WTC11 (cell line): ENCODE measurements at regions not wholly inside any gene's neighbourhood (a gene's known extent, or its start where the extent isn't known, plus 50 kb on each side); places are given as distances from the start of the nearest gene placed in this dataset.

Experiments
- ATAC-seq: fragments of 200-7000 bp; cut with Tn5 transposase; 2 replicates; pipeline ENCODE4 v1.10.0; 2021; ENCODE audit warnings: mild to moderate bottlenecking, moderate library complexity
- CTCF ChIA-PET: fragments of 300-600 bp; sonication (Branson Sonifier 250); formaldehyde crosslinking; loops from one replicate; lab custom pipeline; 2021; ENCODE audit warnings: antibody characterized with exemption; lab: Charles Lee
- POLR2A ChIA-PET: fragments of 350-600 bp; sonication (Branson Sonifier 250); formaldehyde crosslinking; loops from one replicate; lab custom pipeline; 2021; ENCODE audit warnings: antibody characterized with exemption; lab: Charles Lee
- DNase-seq: peaks from one replicate; pipeline ENCODE4 v3.0.0; 2021; ENCODE audit warnings: low spot score
- H3K27ac Mint-ChIP-seq: 2 replicates; pipeline ENCODE4 v1.8.0; 2021; ENCODE audit warnings: mixed read lengths
- H3K27me3 Mint-ChIP-seq: 2 replicates; pipeline ENCODE4 v1.8.0; 2021; ENCODE audit warnings: low read depth, mild to moderate bottlenecking, moderate library complexity, mixed read lengths
- H3K36me3 Mint-ChIP-seq: 2 replicates; pipeline ENCODE4 v1.8.0; 2021; ENCODE audit warnings: mixed read lengths
- H3K4me1 Mint-ChIP-seq: 2 replicates; pipeline ENCODE4 v1.8.0; 2022; ENCODE audit warnings: mixed read lengths
- H3K4me3 Mint-ChIP-seq: 2 replicates; pipeline ENCODE4 v1.8.0; 2021; ENCODE audit warnings: mild to moderate bottlenecking, moderate library complexity, mixed read lengths
- H3K9me3 Mint-ChIP-seq: 2 replicates; pipeline ENCODE4 v1.8.0; 2021; ENCODE audit warnings: mixed read lengths
- ERG ChIP-seq: fragments of 250-450 bp; sonication (Bioruptor Pico); IDR thresholded peaks from 2 replicates; pipeline ENCODE4 v1.8.0; 2021; ENCODE audit warnings: mild to moderate bottlenecking
- ETV6 ChIP-seq: sonication (generic); formaldehyde crosslinking; IDR thresholded peaks from 2 replicates; pipeline ENCODE4 v1.8.1; 2022; ENCODE audit warnings: mild to moderate bottlenecking, missing genetic modification reagents
- FOXJ3 ChIP-seq: sonication (generic); formaldehyde crosslinking; IDR thresholded peaks from 2 replicates; pipeline ENCODE4 v1.9.0; 2021; ENCODE audit warnings: missing genetic modification reagents, mild to moderate bottlenecking, borderline replicate concordance
- GABPB1 ChIP-seq: sonication (generic); formaldehyde crosslinking; IDR thresholded peaks from 2 replicates; pipeline ENCODE4 v1.8.1; 2023; ENCODE audit warnings: mild to moderate bottlenecking, missing genetic modification reagents
- IRF2 ChIP-seq: sonication (generic); formaldehyde crosslinking; IDR thresholded peaks from 2 replicates; pipeline ENCODE4 v1.8.0; 2022; ENCODE audit warnings: low read depth, missing genetic modification reagents, borderline replicate concordance
- MYBL2 ChIP-seq: sonication (generic); formaldehyde crosslinking; IDR thresholded peaks from 2 replicates; pipeline ENCODE4 v1.8.1; 2023; ENCODE audit warnings: mild to moderate bottlenecking, moderate library complexity, missing genetic modification reagents
- NR1H2 ChIP-seq: sonication (generic); formaldehyde crosslinking; IDR thresholded peaks from 2 replicates; pipeline ENCODE4 v1.9.0; 2021; ENCODE audit warnings: mild to moderate bottlenecking, moderate library complexity, missing genetic modification reagents
- NR3C1 ChIP-seq: sonication (generic); formaldehyde crosslinking; conservative IDR thresholded peaks from 2 replicates; pipeline ENCODE4 v1.8.1; 2023; ENCODE audit warnings: low read depth, mild to moderate bottlenecking, missing genetic modification reagents
- OVOL2 ChIP-seq: fragments of 250-450 bp; sonication (Bioruptor Pico); IDR thresholded peaks from 2 replicates; pipeline ENCODE4 v1.9.0; 2021; ENCODE audit warnings: mild to moderate bottlenecking, borderline replicate concordance
- PRDM15 ChIP-seq: sonication (generic); formaldehyde crosslinking; IDR thresholded peaks from 2 replicates; pipeline ENCODE4 v1.8.0; 2022; ENCODE audit warnings: missing genetic modification reagents
- PRRX2 ChIP-seq: fragments of 250-450 bp; sonication (Bioruptor Pico); IDR thresholded peaks from 2 replicates; pipeline ENCODE4 v1.8.0; 2021; ENCODE audit warnings: mild to moderate bottlenecking
- STAT6 ChIP-seq: sonication (generic); formaldehyde crosslinking; conservative IDR thresholded peaks from 2 replicates; pipeline ENCODE4 v1.8.1; 2023; ENCODE audit warnings: mild to moderate bottlenecking, low read depth, missing genetic modification reagents, moderate library complexity
- TP53 ChIP-seq: sonication (generic); formaldehyde crosslinking; IDR thresholded peaks from 2 replicates; pipeline ENCODE4 v1.8.1; 2023; ENCODE audit warnings: mild to moderate bottlenecking, missing genetic modification reagents
- ZNF138 ChIP-seq: sonication (generic); formaldehyde crosslinking; conservative IDR thresholded peaks from 2 replicates; pipeline ENCODE4 v1.8.1; 2022; ENCODE audit warnings: mild to moderate bottlenecking, moderate library complexity, missing genetic modification reagents
- ZNF232 ChIP-seq: sonication (generic); formaldehyde crosslinking; IDR thresholded peaks from 2 replicates; pipeline ENCODE4 v1.8.0; 2022; ENCODE audit warnings: mild to moderate bottlenecking, missing genetic modification reagents
- ZNF317 ChIP-seq: sonication (generic); formaldehyde crosslinking; IDR thresholded peaks from 2 replicates; pipeline ENCODE4 v1.8.1; 2023; ENCODE audit warnings: low read depth, mild to moderate bottlenecking, moderate library complexity, missing genetic modification reagents, borderline replicate concordance
- ZNF396 ChIP-seq: fragments of 250-450 bp; sonication (Bioruptor Pico); IDR thresholded peaks from 2 replicates; pipeline ENCODE4 v1.8.0; 2021; ENCODE audit warnings: mild to moderate bottlenecking, moderate library complexity, borderline replicate concordance
- ZNF423 ChIP-seq: fragments of 250-450 bp; sonication (Bioruptor Pico); IDR thresholded peaks from 2 replicates; pipeline ENCODE4 v2.1.2; 2022; ENCODE audit warnings: mild to moderate bottlenecking, moderate library complexity
- TF ChIP-seq, protein P1 (sequence below): sonication (generic); formaldehyde crosslinking; IDR thresholded peaks from 2 replicates; pipeline ENCODE4 v1.8.1; 2022; ENCODE audit warnings: low read depth, mild to moderate bottlenecking, moderate library complexity, missing genetic modification reagents, borderline replicate concordance
- TF ChIP-seq, protein P2 (sequence below): sonication (generic); formaldehyde crosslinking; IDR thresholded peaks from 2 replicates; pipeline ENCODE4 v1.8.0; 2022; ENCODE audit warnings: mild to moderate bottlenecking, missing genetic modification reagents

GRCh38 chr5:2376486-2376885 is 375.0 kb downstream of the IRX2 start:
- DNase-seq (no peak), ATAC-seq (no peak)
- CTCF ChIA-PET: no interaction called here
- POLR2A ChIA-PET: no interaction called here
- peaks cover 3% of the 10 kb centered on the region; the same call in 1 of the 2 replicates for H3K27me3 Mint-ChIP-seq
- no peak overlapping the region for H3K4me3 Mint-ChIP-seq
- H3K4me1 Mint-ChIP-seq: peaks cover 7% of the 10 kb centered on the region
- peaks cover 18% of the 10 kb centered on the region for H3K9me3 Mint-ChIP-seq
- no peak overlapping the region for H3K27ac Mint-ChIP-seq
- H3K36me3 Mint-ChIP-seq: no peaks in the 10 kb centered on the region
- TF ChIP-seq ZNF138 (CRISPR knock-in tag) (no peak), ERG (CRISPR knock-in tag) (no peak)

- Mint-ChIP-seq H3K27ac (no peak overlapping the region), H3K4me3 (no peak overlapping the region), H3K9me3 (peaks cover 18% of the 10 kb centered on the region), H3K4me1 (peaks cover 7% of the 10 kb centered on the region), H3K36me3 (no peaks in the 10 kb centered on the region), H3K27me3 (peaks cover 3% of the 10 kb centered on the region; the same call in 1 of the 2 replicates)
- ATAC-seq: no peak
- POLR2A ChIA-PET: no interaction called here
- CTCF ChIA-PET: no interaction called here
- no peak for TF ChIP-seq NR3C1
- no peak for TF ChIP-seq STAT6 (CRISPR knock-in tag)
- TF ChIP-seq NR1H2 (CRISPR knock-in tag): no peak
- no peak for DNase-seq
Measured at GRCh38 chr5:2375757-2376250, 375.7 kb downstream of the IRX2 start.

- Mint-ChIP-seq H3K4me1 (peaks cover 7% of the 10 kb centered on the region), H3K27ac (no peak overlapping the region), H3K27me3 (peaks cover 3% of the 10 kb centered on the region; the same call in 1 of the 2 replicates), H3K4me3 (no peak overlapping the region), H3K36me3 (no peaks in the 10 kb centered on the region), H3K9me3 (peaks cover 15% of the 10 kb centered on the region)
- no peak for ATAC-seq
- ChIA-PET POLR2A (no interaction called here), CTCF (no interaction called here)
- TF ChIP-seq ZNF232 (no peak), NR1H2 (CRISPR knock-in tag) (no peak), TP53 (CRISPR knock-in tag) (no peak), ZNF396 (no peak), NR3C1 (no peak), ETV6 (CRISPR knock-in tag) (no peak), ZNF317 (CRISPR knock-in tag) (no peak), MYBL2 (CRISPR knock-in tag) (no peak), GABPB1 (CRISPR knock-in tag) (no peak), PRRX2 (CRISPR knock-in tag) (no peak), ZNF423 (no peak), PRDM15 (no peak), OVOL2 (CRISPR knock-in tag) (no peak), IRF2 (CRISPR knock-in tag) (no peak), FOXJ3 (CRISPR knock-in tag) (no peak)
- TF ChIP-seq, protein P1, sequence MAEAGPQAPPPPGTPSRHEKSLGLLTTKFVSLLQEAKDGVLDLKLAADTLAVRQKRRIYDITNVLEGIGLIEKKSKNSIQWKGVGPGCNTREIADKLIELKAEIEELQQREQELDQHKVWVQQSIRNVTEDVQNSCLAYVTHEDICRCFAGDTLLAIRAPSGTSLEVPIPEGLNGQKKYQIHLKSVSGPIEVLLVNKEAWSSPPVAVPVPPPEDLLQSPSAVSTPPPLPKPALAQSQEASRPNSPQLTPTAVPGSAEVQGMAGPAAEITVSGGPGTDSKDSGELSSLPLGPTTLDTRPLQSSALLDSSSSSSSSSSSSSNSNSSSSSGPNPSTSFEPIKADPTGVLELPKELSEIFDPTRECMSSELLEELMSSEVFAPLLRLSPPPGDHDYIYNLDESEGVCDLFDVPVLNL (CRISPR knock-in tag): no peak
- TF ChIP-seq, protein P2, sequence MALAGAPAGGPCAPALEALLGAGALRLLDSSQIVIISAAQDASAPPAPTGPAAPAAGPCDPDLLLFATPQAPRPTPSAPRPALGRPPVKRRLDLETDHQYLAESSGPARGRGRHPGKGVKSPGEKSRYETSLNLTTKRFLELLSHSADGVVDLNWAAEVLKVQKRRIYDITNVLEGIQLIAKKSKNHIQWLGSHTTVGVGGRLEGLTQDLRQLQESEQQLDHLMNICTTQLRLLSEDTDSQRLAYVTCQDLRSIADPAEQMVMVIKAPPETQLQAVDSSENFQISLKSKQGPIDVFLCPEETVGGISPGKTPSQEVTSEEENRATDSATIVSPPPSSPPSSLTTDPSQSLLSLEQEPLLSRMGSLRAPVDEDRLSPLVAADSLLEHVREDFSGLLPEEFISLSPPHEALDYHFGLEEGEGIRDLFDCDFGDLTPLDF (CRISPR knock-in tag): no peak
- no peak for DNase-seq
Measured at GRCh38 chr5:2375291-2375690, 376.2 kb downstream of the IRX2 start.
